ENCODE measurements at regions not wholly inside any gene's neighbourhood (a gene's known extent, or its start where the extent isn't known, plus 50 kb on each side); places are given as distances from the start of the nearest gene placed in this dataset.

GRCh38 chr11:80862011-80862410 is 1421.2 kb upstream of the TENM4 start:
- no peak for DNase-seq (ENCODE audit: low read depth)
- no peak overlapping the region for H3K4me3 ChIP-seq (ENCODE audit: low read length)
- TF ChIP-seq CTCF (conservative IDR thresholded peaks at IDR 0.05; ENCODE audit: low read length): no peak

- TF ChIP-seq CTCF (conservative IDR thresholded peaks at IDR 0.05; ENCODE audit: low read length): no peak
- no peak for DNase-seq (ENCODE audit: low read depth)
- H3K4me3 ChIP-seq (ENCODE audit: low read length): no peak overlapping the region
Measured at GRCh38 chr11:80861193-80861592, 1420.4 kb upstream of the TENM4 start.

- H3K4me3 ChIP-seq (ENCODE audit: low read length): no peak overlapping the region
- DNase-seq (ENCODE audit: low read depth): no peak
- no peak for TF ChIP-seq CTCF (conservative IDR thresholded peaks at IDR 0.05; ENCODE audit: low read length)
Measured at GRCh38 chr11:80860632-80861031, 1419.8 kb upstream of the TENM4 start.

GRCh38 chr11:80856066-80856465 is 1415.2 kb upstream of the TENM4 start:
- no peak overlapping the region for H3K4me3 ChIP-seq (ENCODE audit: low read length)
- TF ChIP-seq CTCF (conservative IDR thresholded peaks at IDR 0.05; ENCODE audit: low read length): no peak
- DNase-seq (ENCODE audit: low read depth): peak; percentile 9

- no peak for TF ChIP-seq CTCF (conservative IDR thresholded peaks at IDR 0.05; ENCODE audit: low read length)
- DNase-seq (ENCODE audit: low read depth): no peak
- H3K4me3 ChIP-seq (ENCODE audit: low read length): no peak overlapping the region
Measured at GRCh38 chr11:80855426-80855825, 1414.6 kb upstream of the TENM4 start.

GRCh38 chr11:80849253-80849652 is 1408.4 kb upstream of the TENM4 start:
- no peak for DNase-seq (ENCODE audit: low read depth)
- TF ChIP-seq CTCF (conservative IDR thresholded peaks at IDR 0.05; ENCODE audit: low read length): no peak
- no peak overlapping the region for H3K4me3 ChIP-seq (ENCODE audit: low read length)

GRCh38 chr11:80846979-80847378 is 1406.1 kb upstream of the TENM4 start:
- TF ChIP-seq CTCF (conservative IDR thresholded peaks at IDR 0.05; ENCODE audit: low read length): no peak
- no peak for DNase-seq (ENCODE audit: low read depth)
- H3K4me3 ChIP-seq (ENCODE audit: low read length): no peak overlapping the region
